ENCODE measurements at regions not wholly inside any gene's neighbourhood (a gene's known extent, or its start where the extent isn't known, plus 50 kb on each side); places are given as distances from the start of the nearest gene placed in this dataset.

DNA sequence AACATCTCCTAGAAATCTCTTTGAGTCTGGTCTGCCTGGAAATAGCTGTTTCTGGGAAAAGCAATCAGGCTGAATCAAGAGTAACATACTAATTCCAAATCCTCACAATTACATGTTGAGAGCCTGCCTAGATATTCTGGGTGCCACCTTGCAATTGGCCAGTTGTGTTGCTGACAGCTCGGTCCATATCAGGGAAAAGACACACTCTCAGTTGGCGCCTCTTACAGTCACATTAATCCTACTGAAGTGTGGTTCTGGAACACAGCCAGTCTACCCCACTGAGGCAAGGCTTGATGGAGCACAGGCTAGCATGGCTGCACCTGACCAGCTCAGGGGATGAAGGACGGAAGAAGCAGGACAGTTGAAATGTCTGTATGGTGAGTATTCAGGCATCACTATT lies 121.4 kb upstream of the TAB2 start:
- peak in 3 of 8 donors; percentile 34 to 78 (median 64) for ATAC-seq
- H3K9me3 ChIP-seq, result peaks cover 0 to 32% (median 10%) of the 10 kb centered on the region in 11 donors
- H3K27ac ChIP-seq, result no peak overlapping the region
- peaks cover 0 to 10% (median 0%) of the 10 kb centered on the region in 9 donors for H3K4me1 ChIP-seq
- no peak for DNase-seq
- WGBS, 2 donors, result 43 to 64% methylated on average over 3 of the region's 3 CpGs
- intact Hi-C loops (cut with DNase I), result loop anchor here in 1 of 10 donors (10.0 kb wide), 1 partner anchor 219 kb away; no protein-coding TSS in a partner anchor
- no peaks in the 10 kb centered on the region for H3K36me3 ChIP-seq
- peaks cover 0 to under 1% (median 0%) of the 10 kb centered on the region in 7 donors for H3K27me3 ChIP-seq
- TF ChIP-seq, protein P1, sequence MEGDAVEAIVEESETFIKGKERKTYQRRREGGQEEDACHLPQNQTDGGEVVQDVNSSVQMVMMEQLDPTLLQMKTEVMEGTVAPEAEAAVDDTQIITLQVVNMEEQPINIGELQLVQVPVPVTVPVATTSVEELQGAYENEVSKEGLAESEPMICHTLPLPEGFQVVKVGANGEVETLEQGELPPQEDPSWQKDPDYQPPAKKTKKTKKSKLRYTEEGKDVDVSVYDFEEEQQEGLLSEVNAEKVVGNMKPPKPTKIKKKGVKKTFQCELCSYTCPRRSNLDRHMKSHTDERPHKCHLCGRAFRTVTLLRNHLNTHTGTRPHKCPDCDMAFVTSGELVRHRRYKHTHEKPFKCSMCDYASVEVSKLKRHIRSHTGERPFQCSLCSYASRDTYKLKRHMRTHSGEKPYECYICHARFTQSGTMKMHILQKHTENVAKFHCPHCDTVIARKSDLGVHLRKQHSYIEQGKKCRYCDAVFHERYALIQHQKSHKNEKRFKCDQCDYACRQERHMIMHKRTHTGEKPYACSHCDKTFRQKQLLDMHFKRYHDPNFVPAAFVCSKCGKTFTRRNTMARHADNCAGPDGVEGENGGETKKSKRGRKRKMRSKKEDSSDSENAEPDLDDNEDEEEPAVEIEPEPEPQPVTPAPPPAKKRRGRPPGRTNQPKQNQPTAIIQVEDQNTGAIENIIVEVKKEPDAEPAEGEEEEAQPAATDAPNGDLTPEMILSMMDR (IDR thresholded peaks at IDR 0.05), result no peak
- no peak overlapping the region for H3K4me3 ChIP-seq

DNA sequence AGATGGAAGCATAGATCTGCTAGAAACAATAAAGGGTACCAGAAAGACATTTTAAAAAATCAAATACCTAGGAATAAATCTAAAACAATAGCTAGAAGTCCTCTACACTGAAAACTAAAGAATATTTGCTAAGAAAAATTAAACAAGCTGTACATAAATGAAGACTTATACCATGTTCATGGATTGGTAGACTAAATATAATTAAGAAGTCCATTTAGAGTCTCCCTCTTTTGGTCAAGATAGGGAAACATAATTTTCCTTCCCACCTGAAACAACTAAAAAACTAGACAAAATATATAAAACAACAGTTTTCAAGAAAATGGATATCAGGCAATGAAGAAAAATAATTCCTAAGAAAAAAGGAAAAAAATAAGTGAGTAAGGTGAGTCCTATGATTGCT lies 120.0 kb upstream of the TAB2 start:
- TF ChIP-seq, protein P1 (IDR thresholded peaks at IDR 0.05), result peak in 1 of 9 donors; percentile 9
- no peak for ATAC-seq

DNA sequence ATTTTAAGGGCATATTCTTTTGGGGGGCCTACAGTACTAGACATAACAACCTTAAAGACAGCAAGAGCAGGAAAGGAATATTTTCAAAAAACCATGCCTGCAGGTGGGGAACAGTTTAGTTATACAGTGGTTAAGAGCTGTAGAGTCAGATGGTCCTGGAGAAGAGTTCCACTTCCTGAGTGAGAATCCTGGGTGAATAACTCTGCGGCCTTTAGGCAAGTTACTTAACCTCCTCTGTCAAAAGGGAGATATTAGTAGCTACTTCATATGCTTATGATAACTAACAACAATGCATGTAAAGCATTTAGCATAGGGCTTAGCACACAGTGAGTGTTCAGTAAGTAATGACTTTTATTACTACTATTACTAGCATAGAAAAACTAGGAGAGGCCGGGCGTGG lies 119.2 kb upstream of the TAB2 start:
- H3K27me3 ChIP-seq, result peaks cover 0 to 4% (median 0%) of the 10 kb centered on the region in 7 donors
- WGBS, 2 donors, result 95 to 99% methylated on average over 3 of the region's 3 CpGs
- no peak for DNase-seq
- peaks cover 0 to 32% (median 10%) of the 10 kb centered on the region in 11 donors for H3K9me3 ChIP-seq
- H3K4me1 ChIP-seq, result peaks cover 0 to 10% (median 0%) of the 10 kb centered on the region in 9 donors
- H3K4me3 ChIP-seq, result no peak overlapping the region
- no peaks in the 10 kb centered on the region for H3K36me3 ChIP-seq
- TF ChIP-seq, protein P1 (IDR thresholded peaks at IDR 0.05), result no peak
- ATAC-seq, result no peak
- intact Hi-C loops (cut with DNase I), result loop anchor here in 1 of 10 donors (10.0 kb wide), 1 partner anchor 217 kb away; no protein-coding TSS in a partner anchor
- no peak overlapping the region for H3K27ac ChIP-seq

More for the DNA sequence above, 120.0 kb upstream of the TAB2 start:
- Histone ChIP-seq H3K27me3 (peaks cover 0 to 4% (median 0%) of the 10 kb centered on the region in 7 donors), H3K4me3 (no peak overlapping the region), H3K36me3 (no peaks in the 10 kb centered on the region), H3K27ac (no peak overlapping the region), H3K9me3 (peaks cover 0 to 32% (median 10%) of the 10 kb centered on the region in 11 donors), H3K4me1 (peaks cover 0 to 10% (median 0%) of the 10 kb centered on the region in 9 donors)
- DNase-seq, result no peak
- intact Hi-C loops (cut with DNase I), result loop anchor here in 1 of 10 donors (10.0 kb wide), 1 partner anchor 217 kb away; no protein-coding TSS in a partner anchor

DNA sequence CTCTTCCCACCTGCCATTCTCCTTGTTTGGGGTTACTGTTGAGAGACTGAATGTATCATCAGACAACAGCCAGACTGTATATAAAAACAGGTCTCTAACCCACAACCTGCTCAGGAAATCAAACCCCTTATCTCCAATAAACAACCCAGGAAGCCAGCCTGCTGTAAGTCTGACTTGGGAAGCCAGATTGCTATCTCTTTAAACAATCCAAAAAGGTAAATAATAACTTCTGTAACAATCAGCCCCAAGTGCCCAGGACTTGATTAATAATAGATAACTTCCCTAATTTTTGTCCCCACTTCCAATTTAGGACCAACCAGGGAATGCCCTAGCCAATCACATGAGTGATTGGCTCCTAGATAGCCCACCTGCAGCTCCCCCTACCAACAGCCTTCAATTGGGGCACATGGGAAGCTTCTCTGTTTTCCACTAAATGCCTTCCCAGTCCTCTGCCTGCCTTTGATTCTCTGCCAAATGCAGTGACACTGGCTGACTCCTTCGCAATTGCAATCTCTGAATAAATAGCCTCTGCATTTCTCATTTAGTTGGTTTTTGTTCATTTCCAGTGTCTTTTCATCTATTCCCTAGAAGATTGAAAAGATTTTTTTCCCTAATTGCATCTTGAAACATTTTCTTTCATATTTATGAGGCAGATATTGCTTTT lies 117.1 kb upstream of the TAB2 start:
- Histone ChIP-seq H3K27ac (no peak overlapping the region), H3K36me3 (no peaks in the 10 kb centered on the region), H3K4me3 (no peak overlapping the region), H3K27me3 (peaks cover 0 to 4% (median 0%) of the 10 kb centered on the region in 7 donors), H3K4me1 (peaks cover 0 to 6% (median 0%) of the 10 kb centered on the region in 9 donors), H3K9me3 (peaks cover 0 to 32% (median 10%) of the 10 kb centered on the region in 11 donors)
- DNase-seq (no peak), ATAC-seq (no peak)
- TF ChIP-seq, protein P1 (IDR thresholded peaks at IDR 0.05), result no peak
- WGBS, 2 donors, result 30 to 42% methylated on average over 1 of the region's 1 CpG
- intact Hi-C loops (cut with DNase I), result no loop called here

All from heart right ventricle (tissue), 16 donors.